ENCODE measurements at regions not wholly inside any gene's neighbourhood (a gene's known extent, or its start where the extent isn't known, plus 50 kb on each side); places are given as distances from the start of the nearest gene placed in this dataset.

DNA sequence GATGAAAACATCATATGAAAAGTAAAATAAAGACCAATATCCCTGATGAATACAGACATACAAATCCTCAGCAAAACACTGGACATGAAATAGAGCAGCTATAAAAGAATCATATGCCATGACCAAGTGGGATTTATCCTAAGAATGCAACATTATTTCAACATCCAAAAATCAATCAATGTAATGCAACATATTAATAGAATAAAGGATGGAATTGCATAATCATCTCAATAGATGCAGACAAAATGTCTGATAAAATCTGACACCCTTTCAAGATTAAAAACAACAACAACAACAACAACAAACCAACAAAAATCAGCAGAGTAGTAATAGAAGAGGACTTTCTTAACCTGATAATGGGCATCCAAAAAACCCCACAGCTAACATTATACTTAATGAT is 63.8 kb upstream of the IL1R1 start:
- DNase-seq = no peak

DNA sequence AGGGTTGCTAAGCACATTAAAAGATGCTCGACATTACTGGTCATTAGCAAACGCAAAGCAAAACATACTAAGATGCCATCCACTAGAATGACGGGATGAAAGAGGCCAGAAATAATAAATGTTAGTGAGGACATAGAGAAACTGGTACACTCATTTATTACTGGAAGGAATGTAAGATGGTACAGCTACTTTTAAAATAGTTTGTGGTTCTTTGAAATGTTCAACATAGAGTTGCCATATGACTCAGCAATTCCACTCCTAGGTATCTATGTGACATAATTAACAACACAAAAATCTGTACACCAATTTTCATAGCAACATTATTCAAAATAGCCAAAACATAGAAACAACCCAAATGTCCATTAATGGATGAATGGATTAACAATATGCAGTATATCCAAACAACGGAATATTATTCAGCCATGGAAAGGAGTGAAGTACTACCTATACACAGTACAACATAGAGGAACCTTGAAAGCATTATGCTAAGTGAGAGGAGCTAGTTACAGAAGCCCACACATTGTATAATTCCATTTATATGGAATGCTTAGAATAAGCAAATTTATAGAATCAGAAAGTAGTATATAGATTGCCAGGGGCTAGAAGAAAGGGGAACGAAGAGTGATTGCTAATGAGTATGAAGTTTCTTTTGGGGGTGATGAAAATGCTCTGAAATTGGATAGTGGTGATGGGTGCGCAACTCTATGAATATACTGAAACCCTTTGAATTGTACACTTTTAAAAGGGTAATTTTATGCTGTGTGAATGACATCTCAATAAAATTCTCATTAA is 61.9 kb upstream of the IL1R1 start:
- DNase-seq = no peak

DNA sequence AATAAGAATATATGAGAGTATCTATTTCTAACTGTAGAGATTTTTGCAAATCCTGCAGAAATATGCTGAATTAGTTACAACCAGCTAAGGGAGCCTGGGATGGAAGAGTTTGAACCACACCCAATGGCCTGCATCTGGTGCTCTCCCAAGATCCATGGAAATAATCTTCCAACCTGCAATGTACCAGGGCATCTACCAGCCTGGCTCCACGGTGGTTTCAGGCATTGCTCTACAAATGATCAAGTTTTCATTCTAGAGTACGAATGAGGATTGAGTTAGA is 61.4 kb upstream of the IL1R1 start:
- DNase-seq = no peak

DNA sequence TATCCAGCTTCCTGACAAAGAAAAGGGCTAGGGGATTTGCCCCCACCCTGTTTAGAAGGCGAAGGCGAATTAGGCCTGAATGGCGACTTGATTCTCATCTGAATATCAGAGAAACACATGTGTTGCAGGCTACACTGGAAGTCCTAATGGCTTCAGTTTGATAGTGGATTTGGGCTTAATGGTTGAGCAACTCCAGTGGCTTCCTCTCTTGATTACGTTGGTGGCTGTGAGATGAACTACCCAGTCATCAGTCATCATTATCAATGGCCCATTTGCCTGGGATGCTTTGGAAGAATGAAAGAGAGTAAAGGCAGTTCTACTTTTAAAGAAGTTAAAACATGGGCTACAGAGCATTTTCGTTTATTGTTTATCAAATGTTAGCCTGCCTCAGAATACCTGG is 60.9 kb upstream of the IL1R1 start:
- DNase-seq = no peak

DNA sequence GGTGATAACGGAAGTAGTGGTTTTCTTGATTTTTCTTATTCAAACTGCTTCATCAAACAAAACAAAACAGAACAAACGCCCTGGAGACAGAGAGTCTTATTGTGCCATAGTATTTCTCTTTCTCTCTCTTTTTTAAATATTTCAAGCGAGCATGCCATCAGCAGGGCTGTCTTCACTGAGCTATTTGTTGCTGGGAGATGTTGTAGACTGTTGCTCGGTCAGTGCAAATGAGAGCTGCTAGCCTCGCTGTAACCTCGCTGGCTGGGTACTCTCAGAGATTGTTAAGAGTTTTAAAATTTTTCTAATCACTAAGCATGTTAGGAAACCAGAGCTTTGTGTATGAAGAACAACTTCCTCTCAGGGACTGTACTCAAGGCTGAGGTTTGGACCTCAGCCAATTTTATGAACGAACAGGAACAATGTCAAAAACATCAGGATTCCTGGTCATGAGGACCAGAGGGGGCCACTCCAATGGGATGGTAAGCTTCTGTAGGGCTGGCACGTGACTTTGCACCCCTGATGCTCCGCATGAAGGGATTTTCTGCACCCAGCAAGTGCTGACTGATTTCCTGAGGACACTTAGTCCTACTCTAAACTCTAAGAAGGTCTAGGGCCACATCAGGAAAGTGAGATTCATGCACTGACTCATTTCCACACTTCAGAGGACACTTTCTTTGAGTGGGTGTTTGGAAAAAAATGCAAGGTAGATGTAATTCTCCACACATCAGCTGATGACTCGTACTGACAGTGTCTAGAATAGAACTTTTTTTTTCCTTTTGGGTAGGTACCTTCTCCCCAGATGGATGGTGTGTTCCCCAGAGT is 59.8 kb upstream of the IL1R1 start:
- DNase-seq = peak; percentile 83 to 86

DNA sequence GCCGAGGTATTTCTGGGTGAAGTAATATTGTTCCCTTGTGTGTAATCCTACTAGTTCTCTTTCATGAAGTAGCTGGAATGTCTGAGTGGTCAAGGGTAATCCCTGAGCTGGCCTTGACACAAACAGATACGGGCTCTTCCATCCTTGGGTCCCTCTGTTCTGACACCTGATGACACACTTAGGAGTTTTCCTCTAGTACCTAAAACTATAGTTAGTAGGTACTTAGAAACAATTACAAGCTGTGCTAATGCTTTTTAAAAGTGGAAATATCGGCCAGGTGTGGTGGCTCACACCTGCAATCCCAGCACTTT is 59.2 kb upstream of the IL1R1 start:
- DNase-seq = no peak

DNA sequence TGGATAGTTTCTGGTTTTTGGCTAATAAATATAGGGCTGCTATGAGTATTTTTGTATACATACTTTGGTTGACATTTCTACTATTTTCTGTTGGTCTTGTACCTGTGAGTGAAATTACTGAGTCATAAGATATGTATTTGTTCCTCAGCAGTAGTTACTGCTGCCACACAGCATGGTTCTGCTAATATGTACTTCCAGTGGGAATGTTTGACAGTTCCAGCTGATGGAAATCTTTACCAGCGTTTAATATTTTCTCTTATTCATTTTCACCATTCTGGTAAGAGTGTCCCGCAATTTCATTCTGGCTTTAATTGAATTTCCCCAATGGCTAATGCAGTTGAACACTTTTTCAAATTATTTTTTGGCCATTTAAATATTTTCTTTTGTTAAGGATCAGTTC is 57.9 kb upstream of the IL1R1 start:
- DNase-seq = no peak

DNA sequence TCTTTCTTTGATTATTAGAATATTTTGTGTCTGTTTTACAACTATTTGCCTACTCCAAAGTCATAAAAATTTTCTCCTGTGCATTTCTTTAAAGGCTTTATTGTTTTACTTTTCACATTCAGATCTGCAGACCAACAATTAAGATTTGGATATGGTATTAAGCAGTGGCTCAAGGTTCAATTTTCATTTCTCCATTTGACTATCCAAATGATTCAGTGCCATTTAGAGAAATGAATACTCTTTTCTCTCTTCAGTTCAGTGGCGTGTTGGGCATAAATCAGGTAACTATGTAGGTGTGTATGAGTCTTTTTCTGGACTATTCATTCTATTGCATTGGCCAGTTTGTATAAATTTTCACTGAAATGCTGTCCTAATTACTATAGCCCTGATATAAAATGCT is 57.3 kb upstream of the IL1R1 start:
- DNase-seq = no peak

DNA sequence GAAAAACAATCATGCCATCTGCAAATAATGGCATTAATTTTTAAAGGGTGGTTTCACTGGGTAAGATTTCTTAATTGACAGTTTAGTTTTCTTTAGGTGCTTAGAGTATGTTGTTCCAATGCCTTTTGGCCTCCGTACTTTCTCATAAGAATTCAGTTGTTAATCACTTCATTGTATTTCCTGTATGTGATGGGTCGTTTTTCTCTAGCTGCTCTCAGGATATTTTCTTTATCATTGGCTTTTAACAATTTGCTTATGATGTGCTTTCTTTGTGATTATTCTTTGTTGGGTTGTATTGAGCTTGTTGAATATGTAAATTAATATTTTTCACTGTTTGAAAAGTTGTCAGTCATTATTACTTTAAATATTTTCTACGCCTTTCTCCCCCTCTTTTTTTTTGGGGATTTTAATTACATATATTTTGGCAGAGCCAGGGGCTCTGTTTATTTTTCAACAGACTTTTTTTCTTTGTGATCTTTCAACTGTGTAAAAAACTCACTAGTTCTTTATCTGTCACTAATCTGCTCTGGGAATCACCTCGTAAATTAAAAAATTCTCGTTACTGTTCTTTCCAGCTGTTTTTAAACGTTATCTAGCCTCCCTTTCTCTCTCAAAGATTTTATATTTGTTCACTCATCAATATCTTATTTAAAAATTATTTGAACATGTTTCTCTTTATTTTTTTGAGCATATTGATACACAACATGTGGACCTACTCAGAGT is 56.2 kb upstream of the IL1R1 start:
- no peak for DNase-seq

DNA sequence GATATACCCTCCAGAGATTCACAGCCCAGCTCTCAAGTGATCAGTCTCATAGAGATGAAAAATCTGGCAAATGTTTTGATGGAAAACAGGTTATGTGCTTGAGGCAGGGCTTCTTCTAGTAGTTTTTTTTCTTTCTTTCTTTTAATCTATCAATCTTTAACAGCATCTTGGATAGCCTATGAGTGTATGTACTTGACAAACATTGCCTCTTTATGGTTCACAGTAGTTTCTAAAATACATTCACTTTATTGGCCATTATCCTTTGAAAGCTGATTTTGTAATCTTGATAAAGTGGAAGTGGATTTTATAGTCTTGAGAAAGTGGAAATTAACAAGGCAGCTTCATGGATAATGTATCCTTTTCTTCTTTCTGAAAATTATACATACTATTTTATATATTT is 51.4 kb upstream of the IL1R1 start:
- DNase-seq = no peak

DNA sequence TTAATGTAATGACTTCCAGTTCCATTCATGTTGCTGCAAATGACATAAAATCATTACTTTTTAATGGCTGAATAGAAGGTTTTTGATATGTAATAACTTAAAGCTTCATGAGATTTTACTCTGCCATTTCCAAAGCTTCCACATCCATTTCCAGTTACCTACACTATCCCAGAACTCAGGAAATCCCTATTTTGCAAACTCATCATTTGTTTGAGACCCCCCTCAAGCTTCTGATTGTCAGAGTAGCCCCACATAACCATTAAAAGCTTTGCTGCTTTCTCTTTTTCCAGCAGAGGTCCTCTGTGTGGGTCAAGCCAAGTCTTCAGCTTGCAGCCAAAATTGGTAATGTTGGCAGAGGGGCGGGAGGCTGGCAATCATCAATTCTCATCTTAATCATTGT is 50.6 kb upstream of the IL1R1 start:
- DNase-seq = no peak

DNA sequence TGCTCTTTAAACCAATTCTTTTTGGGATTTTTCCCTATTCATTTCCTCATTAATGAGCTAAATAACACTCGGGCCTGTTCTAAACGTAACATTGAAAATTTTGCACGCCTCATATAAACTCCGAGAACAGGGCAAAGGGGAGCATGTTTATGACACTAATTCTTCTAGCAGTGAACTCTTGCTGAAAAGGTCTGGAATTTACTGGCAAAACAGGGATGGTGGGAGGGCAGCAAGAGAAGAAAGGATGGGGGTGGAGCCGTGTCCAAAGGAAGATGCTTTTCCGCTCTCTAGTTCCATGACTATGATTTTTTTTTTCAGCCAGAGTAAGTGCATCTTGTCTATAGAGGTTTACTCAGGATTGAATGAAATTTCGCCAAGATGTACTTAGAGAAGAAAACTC is 50.0 kb upstream of the IL1R1 start:
- no peak for DNase-seq
